Loucy (cell line): ENCODE measurements at regions not wholly inside any gene's neighbourhood (a gene's known extent, or its start where the extent isn't known, plus 50 kb on each side); places are given as distances from the start of the nearest gene placed in this dataset.

Source experiments
- EZH2phosphoT487 ChIP-seq: fragments of 200-600 bp; IDR thresholded peaks from 2 replicates; pipeline ENCODE4 v1.6.1; 2018; ENCODE audit warnings: antibody characterized with exemption, mild to moderate bottlenecking, moderate library complexity, borderline replicate concordance
- TF ChIP-seq, protein P1 (sequence below): fragments of 200-600 bp; sonication (generic); conservative IDR thresholded peaks from 2 replicates; pipeline ENCODE4 v1.5.1; 2014; ENCODE audit warnings: mild to moderate bottlenecking, antibody characterized with exemption, low read length

- TF ChIP-seq, protein P1, sequence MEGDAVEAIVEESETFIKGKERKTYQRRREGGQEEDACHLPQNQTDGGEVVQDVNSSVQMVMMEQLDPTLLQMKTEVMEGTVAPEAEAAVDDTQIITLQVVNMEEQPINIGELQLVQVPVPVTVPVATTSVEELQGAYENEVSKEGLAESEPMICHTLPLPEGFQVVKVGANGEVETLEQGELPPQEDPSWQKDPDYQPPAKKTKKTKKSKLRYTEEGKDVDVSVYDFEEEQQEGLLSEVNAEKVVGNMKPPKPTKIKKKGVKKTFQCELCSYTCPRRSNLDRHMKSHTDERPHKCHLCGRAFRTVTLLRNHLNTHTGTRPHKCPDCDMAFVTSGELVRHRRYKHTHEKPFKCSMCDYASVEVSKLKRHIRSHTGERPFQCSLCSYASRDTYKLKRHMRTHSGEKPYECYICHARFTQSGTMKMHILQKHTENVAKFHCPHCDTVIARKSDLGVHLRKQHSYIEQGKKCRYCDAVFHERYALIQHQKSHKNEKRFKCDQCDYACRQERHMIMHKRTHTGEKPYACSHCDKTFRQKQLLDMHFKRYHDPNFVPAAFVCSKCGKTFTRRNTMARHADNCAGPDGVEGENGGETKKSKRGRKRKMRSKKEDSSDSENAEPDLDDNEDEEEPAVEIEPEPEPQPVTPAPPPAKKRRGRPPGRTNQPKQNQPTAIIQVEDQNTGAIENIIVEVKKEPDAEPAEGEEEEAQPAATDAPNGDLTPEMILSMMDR: no peak
- TF ChIP-seq EZH2phosphoT487: no peak
Measured at GRCh38 chr13:29948791-29949190, 98.4 kb upstream of the UBL3 start.
